Kidney tubule cell (primary cell): ENCODE measurements at regions not wholly inside any gene's neighbourhood (a gene's known extent, or its start where the extent isn't known, plus 50 kb on each side); places are given as distances from the start of the nearest gene placed in this dataset.
A peak's percentile ranks its signal among the peaks of the same experiment; 100 is the strongest.

Experiments
- DNase-seq: peaks from one replicate; pipeline ENCODE4 v3.0.0-alpha.2; 2018; ENCODE audit warnings: low spot score

- no peak for DNase-seq
These were observed 53.7 kb downstream of the RPS12 start for GRCh38 chr6:132868057-132868456.

- DNase-seq: no peak
These were observed 58.6 kb downstream of the RPS12 start for GRCh38 chr6:132872923-132873322.

DNA sequence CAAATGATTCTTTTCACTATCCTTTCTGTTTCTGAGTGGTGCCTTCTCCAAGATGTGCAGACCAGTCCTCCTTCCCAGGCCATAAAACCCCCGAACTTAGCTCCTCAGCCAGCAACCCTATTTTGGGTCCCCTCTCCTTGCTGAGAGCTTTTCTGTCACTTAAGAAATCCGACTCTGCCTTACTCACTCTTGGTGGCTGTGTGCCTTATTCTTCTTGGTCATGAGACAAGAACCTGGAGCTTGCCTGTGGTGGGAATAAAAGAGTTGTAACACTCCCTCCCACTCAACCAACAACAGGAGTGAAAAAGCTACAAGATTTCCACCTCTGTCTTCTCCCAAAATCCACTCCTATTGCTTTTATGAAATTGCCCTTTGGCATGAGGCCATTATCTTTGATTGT, 62.6 kb downstream of the RPS12 start:
- no peak for DNase-seq

GRCh38 chr6:132887204-132887603, 72.8 kb downstream of the RPS12 start:
- DNase-seq: no peak

DNA sequence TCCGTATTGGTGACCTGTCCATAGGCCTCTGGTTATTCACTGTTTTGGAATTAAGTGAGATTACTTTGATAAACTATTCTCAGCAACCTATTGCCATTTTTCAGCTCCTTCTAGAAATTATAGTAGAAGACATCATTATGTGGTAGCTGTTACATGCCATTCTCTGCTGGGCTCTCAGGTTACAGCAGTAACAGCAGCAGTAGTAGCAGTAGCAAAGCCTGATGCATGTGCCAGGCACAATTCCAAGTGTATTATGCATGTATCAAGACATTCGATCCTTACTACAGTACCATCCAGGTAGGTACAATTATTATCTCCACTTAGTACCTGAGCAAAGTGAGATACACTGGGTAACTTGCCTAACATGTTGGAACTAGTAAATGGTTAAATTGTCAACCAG, 74.3 kb downstream of the RPS12 start:
- no peak for DNase-seq

- peak; percentile 59 for DNase-seq
These were observed 78.8 kb downstream of the RPS12 start for GRCh38 chr6:132892929-132893771.

GRCh38 chr6:132893772-132894490, 79.6 kb downstream of the RPS12 start:
- no peak for DNase-seq

DNA sequence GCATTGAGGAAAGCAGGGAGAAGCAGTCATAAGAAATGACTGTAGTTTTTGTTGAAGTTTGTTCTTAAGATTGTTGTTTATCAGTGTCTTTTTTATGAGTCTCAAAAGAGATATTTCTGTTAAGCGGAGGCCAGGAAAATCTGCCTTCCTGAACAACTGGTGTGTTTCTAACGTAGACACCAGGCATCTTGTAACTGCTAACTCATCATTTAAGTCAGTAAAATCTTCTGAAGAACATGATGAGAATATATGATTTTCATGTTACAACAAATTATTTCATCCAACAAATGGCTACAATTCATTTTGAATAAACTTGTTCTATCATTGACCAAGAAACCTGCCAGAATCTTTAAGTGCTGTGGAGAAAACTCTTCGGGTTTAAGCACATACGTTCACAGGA, 84.0 kb downstream of the RPS12 start:
- DNase-seq: no peak

DNA sequence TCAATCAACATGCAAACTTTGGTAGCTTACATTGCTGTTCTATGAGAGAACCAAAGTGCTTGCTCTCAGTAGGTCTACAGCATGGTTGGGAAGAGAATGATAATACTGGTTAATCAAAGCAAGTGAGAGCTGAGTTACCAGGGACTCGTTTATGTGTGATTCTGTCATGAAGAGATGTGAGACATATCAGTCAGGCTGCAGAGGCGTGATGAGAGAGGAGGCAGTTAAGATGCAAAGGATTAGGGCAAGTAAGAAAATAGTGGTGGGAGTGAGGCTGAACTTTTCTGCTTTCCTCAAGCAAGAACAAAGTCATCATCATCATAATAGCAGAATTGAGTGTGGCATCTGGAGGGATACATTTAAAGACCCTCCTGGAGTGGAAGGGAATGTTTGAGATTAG, 86.5 kb downstream of the RPS12 start:
- DNase-seq: no peak

GRCh38 chr6:132902901-132903300, 88.5 kb downstream of the RPS12 start:
- DNase-seq: no peak

- DNase-seq: peak; percentile 4
These were observed 92.9 kb downstream of the RPS12 start for GRCh38 chr6:132907231-132907630.

DNA sequence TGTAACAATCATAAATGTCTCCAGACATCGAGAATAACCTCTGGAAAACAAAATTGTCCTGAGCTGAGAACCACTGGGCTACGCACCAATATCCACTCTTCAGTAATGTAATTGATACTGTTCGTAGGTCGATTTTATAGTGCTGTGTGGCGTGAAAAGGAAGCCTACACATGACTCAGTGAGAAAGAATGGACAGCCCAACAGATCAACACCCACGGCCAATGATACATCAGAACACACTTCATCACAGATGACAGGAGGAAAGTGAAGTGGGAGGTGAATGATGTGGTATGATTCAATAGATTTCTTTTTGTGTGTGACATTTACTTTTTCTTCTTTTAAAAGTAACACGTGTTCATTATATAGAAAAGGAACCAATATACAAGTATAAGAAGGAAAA, 93.5 kb downstream of the RPS12 start:
- DNase-seq: peak; percentile 58

- no peak for DNase-seq
These were observed 95.4 kb downstream of the RPS12 start for GRCh38 chr6:132909742-132910141.

- no peak for DNase-seq
These were observed 96.4 kb downstream of the RPS12 start for GRCh38 chr6:132910759-132911158.

DNA sequence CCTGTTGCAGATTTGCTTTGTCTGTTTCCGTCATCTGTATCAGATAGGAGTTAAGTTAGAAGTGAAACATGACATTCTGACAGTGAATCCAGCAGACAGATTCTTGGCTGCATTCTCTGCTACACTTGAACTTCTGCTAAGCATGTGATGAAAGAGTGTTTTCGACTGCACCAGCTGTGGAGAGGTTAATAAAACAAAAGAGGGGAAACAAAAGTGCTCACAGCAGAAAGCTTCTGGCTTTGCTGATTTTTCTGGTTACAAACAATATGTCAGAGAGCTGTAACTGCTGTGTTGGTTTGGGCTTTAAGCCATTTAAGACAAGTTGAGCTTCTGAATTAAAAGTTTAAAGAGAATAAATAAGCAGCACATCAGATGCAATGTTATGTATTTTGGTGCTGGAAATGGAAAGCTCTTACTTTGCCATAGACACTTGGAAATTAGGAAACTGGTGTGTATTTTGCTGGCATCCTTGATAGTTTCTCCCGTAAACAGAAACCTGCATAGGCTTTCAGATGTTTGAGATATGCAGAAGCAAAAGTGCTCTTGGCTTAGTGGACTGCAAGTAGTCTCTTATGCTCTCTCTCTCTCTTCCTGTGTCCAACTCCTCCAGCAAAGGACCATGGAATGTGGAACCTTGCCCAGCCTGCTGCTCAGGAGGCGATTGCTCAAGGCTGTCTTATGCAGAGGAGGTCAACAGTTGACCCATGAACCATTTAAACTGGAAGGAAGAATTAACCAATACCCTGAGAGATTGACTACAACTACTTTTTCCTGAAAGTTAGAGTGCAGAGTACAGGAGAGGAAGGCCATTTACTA, 104.9 kb downstream of the RPS12 start:
- peak; percentile 83 for DNase-seq

DNA sequence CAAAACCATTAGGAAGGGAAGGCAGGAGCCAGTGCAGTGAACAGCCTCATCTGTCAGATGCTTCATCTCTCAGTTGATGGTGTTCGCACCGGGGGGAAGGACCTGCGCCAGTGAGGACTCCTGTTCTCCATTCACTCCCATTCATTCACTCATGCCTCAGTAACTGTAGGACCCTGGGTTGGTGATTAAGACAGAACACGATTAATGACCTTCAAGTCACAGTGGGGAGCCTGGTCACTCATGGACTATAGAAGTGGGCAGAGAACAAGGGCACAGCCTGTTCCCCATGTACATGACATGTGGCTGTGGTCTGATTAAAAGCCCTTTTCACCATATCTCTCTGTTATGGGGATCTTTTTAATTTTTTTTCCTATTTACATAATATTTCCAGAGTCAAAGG, 113.3 kb downstream of the RPS12 start:
- DNase-seq: no peak

DNA sequence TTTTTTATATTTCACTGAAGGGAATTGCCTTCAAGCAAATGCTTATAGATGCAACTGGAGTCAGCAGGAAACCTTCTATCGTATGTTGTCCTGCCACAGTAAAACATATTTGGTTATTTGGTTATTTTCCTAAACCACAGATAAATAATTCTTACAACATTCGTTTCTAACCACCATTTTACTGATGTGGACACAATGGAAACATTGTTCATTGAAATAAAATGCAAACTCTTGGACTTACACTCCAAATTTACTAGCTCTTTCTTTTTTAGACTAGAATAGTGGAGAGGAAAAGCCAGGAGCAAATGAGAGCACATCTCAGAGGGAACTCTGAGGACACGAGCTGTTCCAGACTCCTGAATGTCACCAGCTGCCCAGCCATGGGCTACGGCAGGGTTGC, 114.8 kb downstream of the RPS12 start:
- DNase-seq: no peak

DNA sequence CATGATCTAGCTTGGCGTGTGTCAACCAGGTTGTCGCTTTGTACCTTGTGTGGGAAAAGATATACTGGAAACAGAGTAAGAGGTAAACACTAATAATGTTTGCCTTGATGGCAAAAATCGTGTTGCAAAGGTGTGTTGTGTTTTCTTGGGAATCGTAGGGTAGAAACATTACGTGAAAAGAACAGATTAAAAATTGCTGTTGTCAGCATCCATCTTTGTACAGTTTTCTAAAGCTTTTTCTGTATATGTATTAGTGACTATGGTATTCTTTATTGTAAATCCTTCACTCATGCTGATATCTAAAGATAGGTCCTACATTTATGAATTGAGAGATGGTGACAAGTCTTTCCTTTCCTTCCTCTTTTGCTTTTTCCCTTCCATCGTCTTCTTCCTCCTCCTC, 116.9 kb downstream of the RPS12 start:
- no peak for DNase-seq

DNA sequence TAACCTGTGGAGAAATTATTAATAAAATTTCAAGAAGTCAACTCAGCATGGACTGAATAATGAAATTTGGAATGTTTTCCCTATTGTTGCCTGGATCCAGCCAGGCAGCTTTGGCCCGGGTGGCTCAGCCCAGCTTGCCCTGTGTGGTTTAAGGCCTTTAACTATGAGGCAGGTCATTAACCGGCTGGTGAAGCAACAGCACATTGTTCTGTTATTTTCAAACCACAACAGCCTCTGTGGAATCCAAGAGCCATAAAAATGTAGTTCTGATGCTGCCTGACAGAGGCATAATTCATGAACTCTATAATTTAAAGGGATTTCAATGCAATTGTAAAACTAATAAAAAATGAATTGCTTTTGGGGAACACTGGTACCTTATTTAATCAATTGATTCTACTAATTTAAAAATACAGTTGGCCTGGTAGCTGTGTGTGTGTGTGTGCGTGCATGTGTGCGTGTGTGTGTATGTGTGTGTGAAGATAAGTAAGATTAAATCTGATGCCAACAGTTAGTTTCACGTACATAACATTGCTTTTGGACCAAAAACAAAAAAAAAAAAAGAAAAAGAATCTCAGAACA, 117.7 kb downstream of the RPS12 start:
- peak; percentile 84 for DNase-seq

DNA sequence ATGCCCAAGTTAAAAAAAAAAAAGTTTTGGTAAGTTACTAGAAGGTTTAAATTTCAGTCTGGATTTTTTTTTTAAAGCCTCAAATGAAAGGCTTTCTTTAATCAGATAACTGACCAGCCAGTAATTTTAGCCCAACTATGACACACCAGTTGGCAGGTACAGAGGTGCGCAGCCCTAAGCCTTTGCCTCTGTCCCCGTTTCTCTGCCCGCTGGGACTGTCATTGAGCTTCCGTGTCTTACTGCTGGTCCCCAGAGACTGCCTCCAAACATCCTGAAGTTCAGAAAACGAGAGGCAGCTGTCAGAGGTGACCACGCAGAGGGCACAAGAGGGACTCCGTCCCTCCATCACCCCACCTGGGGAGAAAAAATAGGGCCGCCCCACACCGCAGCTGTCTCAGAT, 118.2 kb downstream of the RPS12 start:
- no peak for DNase-seq

DNA sequence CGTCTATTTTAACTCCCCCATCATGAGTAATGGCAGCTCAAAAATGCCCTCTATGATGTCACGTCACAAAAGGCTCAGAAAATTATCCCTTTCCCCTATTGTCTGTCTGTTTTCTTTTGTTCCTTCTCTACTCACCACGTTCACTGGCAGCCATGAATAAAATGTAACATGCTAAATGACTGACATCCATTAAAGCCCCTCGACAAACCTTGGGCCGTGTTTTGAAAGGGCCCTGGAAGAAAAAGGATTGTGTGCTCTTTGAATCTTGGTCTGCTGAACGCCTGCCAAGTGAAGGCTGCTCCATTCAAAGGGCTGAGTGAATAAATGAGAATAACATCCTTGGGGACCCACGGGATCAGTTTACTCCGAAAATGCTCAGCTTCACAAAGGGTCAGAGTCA, 118.7 kb downstream of the RPS12 start:
- no peak for DNase-seq

DNA sequence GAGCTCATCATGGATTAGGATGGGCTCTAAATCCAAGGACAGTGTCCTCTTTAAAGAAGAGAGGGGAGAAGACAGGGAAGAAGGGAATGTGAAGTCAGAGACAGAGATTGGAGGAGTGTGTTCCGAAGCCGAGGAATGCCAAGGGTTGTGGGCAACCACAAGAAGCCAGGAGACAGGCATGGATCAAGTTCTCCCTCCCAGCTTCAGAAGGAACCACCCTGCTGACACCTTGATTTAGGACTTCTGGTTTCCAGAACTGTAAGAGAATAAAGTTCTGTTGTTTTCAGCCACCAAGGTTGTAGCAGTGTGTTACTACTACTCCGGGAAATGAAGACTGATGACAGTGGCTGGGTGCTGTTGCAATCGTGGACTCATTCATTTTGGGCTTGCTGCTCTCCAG, 120.1 kb downstream of the RPS12 start:
- no peak for DNase-seq
